SK-N-SH (cell line): ENCODE measurements at regions not wholly inside any gene's neighbourhood (a gene's known extent, or its start where the extent isn't known, plus 50 kb on each side); places are given as distances from the start of the nearest gene placed in this dataset.

Source experiments
- CTCF ChIA-PET: fragments of 300-600, 350-600 bp; formaldehyde crosslinking; extraction: SDS; loops from one replicate; lab custom pipeline; 2021; lab: Yijun Ruan, JAX
- POLR2A ChIA-PET: fragments of 350-600 bp; sonication (Branson Sonifier 250); formaldehyde crosslinking; extraction: SDS; loops from one replicate; lab custom pipeline; 2020; ENCODE audit warnings: antibody characterized with exemption, inconsistent platforms; lab: Yijun Ruan, JAX
- DNase-seq: peaks from one replicate; pipeline ENCODE4 v3.0.0; 2012
- H2AFZ ChIP-seq: fragments of 200-600 bp; sonication (generic); 2 replicates; pipeline ENCODE4 v1.8.1; 2016; ENCODE audit warnings: antibody characterized with exemption, mild to moderate bottlenecking, low read depth
- H3F3A ChIP-seq: fragments of 200-600 bp; sonication (generic); replicated peaks from 2 replicates; pipeline ENCODE3; 2016; ENCODE audit warnings: antibody characterized with exemption, mild to moderate bottlenecking; ENCODE audit not compliant: insufficient read depth
- H3K27ac ChIP-seq, 2 experiments: fragments of 200-500 bp in 1 of 2; fragments of 200-600 bp in 1 of 2; sonication (Bioruptor generic) in 1 of 2; sonication (generic), shearing (Covaris generic) in 1 of 2; 2 replicates each; pipeline versions ENCODE4 v1.5.1 to v1.6.1; 2014 to 2016; ENCODE audit warnings: low read depth in 2 of 2, inconsistent platforms in 1 of 2, low read length in 1 of 2, mild to moderate bottlenecking in 1 of 2, mixed read lengths in 1 of 2
- H3K27me3 ChIP-seq: fragments of 200-600 bp; sonication (generic), shearing (Covaris generic); 2 replicates; pipeline ENCODE4 v1.6.1; 2016; ENCODE audit warnings: mixed run types; ENCODE audit not compliant: insufficient read depth
- H3K36me3 ChIP-seq, 2 experiments: fragments of 200-500 bp in 1 of 2; fragments of 200-600 bp in 1 of 2; sonication (Bioruptor generic) in 1 of 2; sonication (generic) in 1 of 2; replicated peaks in 1 of 2; 2 replicates each; pipeline versions ENCODE3 to v1.5.1; 2014 to 2016; ENCODE audit warnings: low read length in 1 of 2, mild to moderate bottlenecking in 1 of 2; ENCODE audit not compliant: insufficient read depth in 2 of 2, control insufficient read depth in 1 of 2
- H3K4me1 ChIP-seq, 2 experiments: fragments of 200-500 bp in 1 of 2; fragments of 200-600 bp in 1 of 2; sonication (Bioruptor generic) in 1 of 2; sonication (generic), shearing (Covaris generic) in 1 of 2; 2 replicates each; pipeline versions ENCODE4 v1.5.1 to v1.6.1; 2014 to 2016; ENCODE audit warnings: low read depth in 1 of 2, low read length in 1 of 2, mixed run types in 1 of 2; ENCODE audit not compliant: insufficient read depth in 2 of 2, control insufficient read depth in 1 of 2
- H3K4me2 ChIP-seq: fragments of 200-600 bp; sonication (generic), shearing (Covaris generic); 2 replicates; pipeline ENCODE4 v1.6.1; 2017; ENCODE audit warnings: mixed run types
- H3K4me3 ChIP-seq, 2 experiments: fragments of 200-500 bp in 1 of 2; fragments of 200-600 bp in 1 of 2; sonication (Bioruptor generic) in 1 of 2; sonication (generic), shearing (Covaris generic) in 1 of 2; 2 replicates each; pipeline versions ENCODE4 v1.5.1 to v1.8.1; 2014 to 2016; ENCODE audit warnings: low read depth in 2 of 2, inconsistent platforms in 1 of 2, low read length in 1 of 2, mild to moderate bottlenecking in 1 of 2, mixed read lengths in 1 of 2, moderate library complexity in 1 of 2
- H3K79me2 ChIP-seq: fragments of 200-600 bp; sonication (generic); 2 replicates; pipeline ENCODE4 v1.8.1; 2017; ENCODE audit warnings: mild to moderate bottlenecking; ENCODE audit not compliant: insufficient read depth
- H3K9ac ChIP-seq: fragments of 200-600 bp; sonication (generic); 2 replicates; pipeline ENCODE4 v1.6.1; 2017; ENCODE audit warnings: mixed run types
- H3K9me2 ChIP-seq: fragments of 200-600 bp; sonication (generic); 2 replicates; pipeline ENCODE4 v1.6.1; 2017; ENCODE audit warnings: mixed run types
- H3K9me3 ChIP-seq: fragments of 200-600 bp; sonication (generic); 2 replicates; pipeline ENCODE4 v1.6.1; 2017; ENCODE audit warnings: mixed run types, mild to moderate bottlenecking, moderate library complexity
- H4K20me1 ChIP-seq: fragments of 200-600 bp; sonication (generic); 2 replicates; pipeline ENCODE4 v1.6.1; 2017; ENCODE audit warnings: mild to moderate bottlenecking, mixed run types; ENCODE audit not compliant: insufficient read depth
- CHD2 ChIP-seq: fragments of 150-350 bp; IDR thresholded peaks from 2 replicates; pipeline ENCODE4 v1.6.1; 2018; ENCODE audit warnings: low read length; ENCODE audit not compliant: partially characterized antibody
- CTCF ChIP-seq: fragments of 200-600 bp; sonication (generic); IDR thresholded peaks from 2 replicates; pipeline ENCODE4 v1.6.1; 2017; ENCODE audit warnings: antibody characterized with exemption, mild to moderate bottlenecking, moderate library complexity
- ELF1 ChIP-seq: IDR thresholded peaks from 2 replicates; pipeline ENCODE4 v1.4.0; 2012
- EP300 ChIP-seq, 2 experiments: IDR thresholded peaks; 2 replicates each; pipeline versions ENCODE4 v1.4.0 to v1.6.1; 2012; ENCODE audit warnings: borderline replicate concordance in 1 of 2, low read depth in 1 of 2, low read length in 1 of 2
- FOSL2 ChIP-seq: IDR thresholded peaks from 2 replicates; pipeline ENCODE4 v1.4.0; 2012; ENCODE audit warnings: low read depth, mild to moderate bottlenecking, moderate library complexity, borderline replicate concordance
- FOXJ3 ChIP-seq: sonication (generic); formaldehyde crosslinking; IDR thresholded peaks from 2 replicates; pipeline ENCODE4 v1.5.1; 2020; ENCODE audit warnings: mild to moderate bottlenecking, missing genetic modification reagents
- FOXM1 ChIP-seq: IDR thresholded peaks from 2 replicates; pipeline ENCODE4 v1.4.0; 2012; ENCODE audit warnings: low read depth, mild to moderate bottlenecking
- GATA2 ChIP-seq: sonication (generic); formaldehyde crosslinking; IDR thresholded peaks from 2 replicates; pipeline ENCODE4 v1.5.0; 2020; ENCODE audit warnings: mild to moderate bottlenecking, missing genetic modification reagents
- MAX ChIP-seq: IDR thresholded peaks from 2 replicates; pipeline ENCODE4 v1.4.0; 2012; ENCODE audit warnings: low read depth
- MXI1 ChIP-seq: IDR thresholded peaks from 2 replicates; pipeline ENCODE4 v1.6.1; 2012; ENCODE audit warnings: mild to moderate bottlenecking, low read depth, low read length, improper control_type of control experiment
- NFIC ChIP-seq: IDR thresholded peaks from 2 replicates; pipeline ENCODE4 v1.4.0; 2012; ENCODE audit warnings: borderline replicate concordance
- PBX3 ChIP-seq: IDR thresholded peaks from 2 replicates; pipeline ENCODE4; 2012
- POLR2AphosphoS5 ChIP-seq: IDR thresholded peaks from 2 replicates; pipeline ENCODE4 v1.6.1; 2012; ENCODE audit warnings: low read depth, low read length
- RAD21 ChIP-seq: IDR thresholded peaks from 2 replicates; pipeline ENCODE4 v1.6.1; 2012; ENCODE audit warnings: mild to moderate bottlenecking, low read length
- RFX5 ChIP-seq: IDR thresholded peaks from 2 replicates; pipeline ENCODE4 v1.6.1; 2012; ENCODE audit warnings: mild to moderate bottlenecking, improper control_type of control experiment, low read length
- SIN3A ChIP-seq: IDR thresholded peaks from 2 replicates; pipeline ENCODE4 v1.6.1; 2012; ENCODE audit warnings: low read depth, mild to moderate bottlenecking, low read length, moderate library complexity, borderline replicate concordance
- SMC3 ChIP-seq: IDR thresholded peaks from 2 replicates; pipeline ENCODE4 v1.6.1; 2012; ENCODE audit warnings: low read depth, low read length, improper control_type of control experiment
- TCF12 ChIP-seq: IDR thresholded peaks from 2 replicates; pipeline ENCODE4 v1.4.0; 2012
- TEAD4 ChIP-seq: IDR thresholded peaks from 2 replicates; pipeline ENCODE4 v1.4.0; 2012; ENCODE audit warnings: mild to moderate bottlenecking, borderline replicate concordance; ENCODE audit not compliant: insufficient read depth
- WGBS: methylation state at CpG from one replicate; pipeline ENCODE4 v1.1.6; 2017; ENCODE audit warnings: low lambda C conversion rate; 5-methylcytosine and 5-hydroxymethylcytosine counted together

- no peak overlapping the region for H3K9ac ChIP-seq
- no peak overlapping the region for H3K4me3 ChIP-seq
- H4K20me1 ChIP-seq = no peaks in the 10 kb centered on the region
- H3K4me2 ChIP-seq = no peak overlapping the region
- TF ChIP-seq EP300 (IDR thresholded peaks at IDR 0.05; ENCODE audit: borderline replicate concordance in 1 of 2, low read depth in 1 of 2, low read length in 1 of 2) = no peak
- TF ChIP-seq CTCF = no peak
- TF ChIP-seq SMC3 = no peak
- no peak for TF ChIP-seq MAX
- TF ChIP-seq ELF1 = no peak
- no peak for TF ChIP-seq CHD2
- TF ChIP-seq FOXJ3 = no peak
- TF ChIP-seq PBX3 = no peak
- TF ChIP-seq POLR2AphosphoS5 = no peak
- no peak for TF ChIP-seq FOSL2
- TF ChIP-seq GATA2 (CRISPR knock-in tag) = no peak
- TF ChIP-seq NFIC = no peak
- no peak for TF ChIP-seq TCF12
- no peak for TF ChIP-seq SIN3A
- no peak for TF ChIP-seq MXI1
- TF ChIP-seq RFX5 = no peak
- no peak for TF ChIP-seq RAD21
- no peak for TF ChIP-seq TEAD4
- no peak for TF ChIP-seq FOXM1
- H3K27ac ChIP-seq = no peak overlapping the region
- no peaks in the 10 kb centered on the region for H3K9me2 ChIP-seq
- no peak for DNase-seq
- ChIA-PET CTCF (interaction anchor here (0.7 to 1.3 kb wide), 3 partner anchors 26 to 1488 kb away, joined by 3 read pairs; no protein-coding TSS in a partner anchor), POLR2A (no interaction called here)
- no peaks in the 10 kb centered on the region for H3F3A ChIP-seq
- no peaks in the 10 kb centered on the region for H3K27me3 ChIP-seq
- 84% methylated on average over 2 of the region's 2 CpGs for WGBS
- no peaks in the 10 kb centered on the region for H3K79me2 ChIP-seq
- H3K4me1 ChIP-seq = no peaks in the 10 kb centered on the region
- no peak overlapping the region for H2AFZ ChIP-seq
- peaks cover 0 to 14% of the 10 kb centered on the region in 2 experiments for H3K36me3 ChIP-seq
- no peaks in the 10 kb centered on the region for H3K9me3 ChIP-seq
Measured at GRCh38 chr6:71376830-71377229, 88.2 kb downstream of the OGFRL1 start.
